Activated CD8-positive, alpha-beta memory T cell treated with anti-CD3 and anti-CD28 coated beads, Interleukin-2, amount 10 ng/mL, durations not matched to agents 7 days and 5 days (primary cell): ENCODE measurements at regions not wholly inside any gene's neighbourhood (a gene's known extent, or its start where the extent isn't known, plus 50 kb on each side); places are given as distances from the start of the nearest gene placed in this dataset.

Source experiments
- ATAC-seq: fragments of 150-1000 bp; cut with Tn5 transposase; one replicate; pipeline ENCODE4 v1.10.0; 2021; ENCODE audit warnings: moderate library complexity
- CTCF ChIA-PET: fragments of 350-600 bp; sonication (Branson Sonifier 250); formaldehyde crosslinking; loops from one replicate; lab custom pipeline; 2021; ENCODE audit warnings: antibody characterized with exemption; lab: Charles Lee
- DNase-seq: peaks from one replicate; pipeline ENCODE4 v3.0.0-alpha.2; 2020
- H3K27ac Mint-ChIP-seq: one replicate; pipeline ENCODE4 v1.8.0; 2021; ENCODE audit warnings: mild to moderate bottlenecking, mixed read lengths
- H3K27me3 Mint-ChIP-seq: one replicate; pipeline ENCODE4 v1.8.0; 2021; ENCODE audit warnings: mixed read lengths
- H3K36me3 Mint-ChIP-seq: one replicate; pipeline ENCODE4 v1.8.0; 2021; ENCODE audit warnings: mild to moderate bottlenecking, mixed read lengths
- H3K4me1 Mint-ChIP-seq: one replicate; pipeline ENCODE4 v1.8.0; 2021; ENCODE audit warnings: mixed read lengths
- H3K4me3 Mint-ChIP-seq: one replicate; pipeline ENCODE4 v1.8.0; 2021; ENCODE audit warnings: mild to moderate bottlenecking, moderate library complexity, mixed read lengths
- H3K9me3 Mint-ChIP-seq: one replicate; pipeline ENCODE4 v1.8.0; 2022; ENCODE audit warnings: low read depth, mixed read lengths

GRCh38 chr4:99729186-99729585 lies 71.6 kb upstream of the C4orf54 start:
- no peaks in the 10 kb centered on the region for H3K4me1 Mint-ChIP-seq
- no peaks in the 10 kb centered on the region for H3K36me3 Mint-ChIP-seq
- no peak overlapping the region for H3K27ac Mint-ChIP-seq
- DNase-seq (no peak), ATAC-seq (no peak)
- H3K9me3 Mint-ChIP-seq, result no peaks in the 10 kb centered on the region
- no peak overlapping the region for H3K4me3 Mint-ChIP-seq
- CTCF ChIA-PET, result no interaction called here
- peaks cover 4% of the 10 kb centered on the region for H3K27me3 Mint-ChIP-seq

- Mint-ChIP-seq H3K36me3 (no peaks in the 10 kb centered on the region), H3K4me1 (no peaks in the 10 kb centered on the region), H3K27me3 (peaks cover 11% of the 10 kb centered on the region), H3K9me3 (no peaks in the 10 kb centered on the region), H3K27ac (no peak overlapping the region), H3K4me3 (no peak overlapping the region)
- no peak for ATAC-seq
- CTCF ChIA-PET, result interaction anchor here (1.0 kb wide), 1 partner anchor 84 kb away, joined by 5 read pairs; no protein-coding TSS in a partner anchor
- no peak for DNase-seq
Observed at GRCh38 chr4:99724067-99724466, 66.4 kb upstream of the C4orf54 start.

GRCh38 chr4:99723612-99724011 lies 66.0 kb upstream of the C4orf54 start:
- CTCF ChIA-PET, result interaction anchor here (1.0 kb wide), 1 partner anchor 85 kb away, joined by 5 read pairs; no protein-coding TSS in a partner anchor
- no peaks in the 10 kb centered on the region for H3K36me3 Mint-ChIP-seq
- ATAC-seq (no peak), DNase-seq (no peak)
- H3K4me1 Mint-ChIP-seq, result no peaks in the 10 kb centered on the region
- H3K27me3 Mint-ChIP-seq, result peaks cover 11% of the 10 kb centered on the region
- no peak overlapping the region for H3K27ac Mint-ChIP-seq
- H3K9me3 Mint-ChIP-seq, result no peaks in the 10 kb centered on the region
- H3K4me3 Mint-ChIP-seq, result no peak overlapping the region

GRCh38 chr4:99722725-99723124 lies 65.1 kb upstream of the C4orf54 start:
- H3K27me3 Mint-ChIP-seq, result peaks cover 11% of the 10 kb centered on the region
- ATAC-seq, result no peak
- H3K4me3 Mint-ChIP-seq, result no peak overlapping the region
- no peaks in the 10 kb centered on the region for H3K9me3 Mint-ChIP-seq
- CTCF ChIA-PET, result no interaction called here
- no peak for DNase-seq
- H3K4me1 Mint-ChIP-seq, result no peaks in the 10 kb centered on the region
- no peak overlapping the region for H3K27ac Mint-ChIP-seq
- no peaks in the 10 kb centered on the region for H3K36me3 Mint-ChIP-seq

- Mint-ChIP-seq H3K9me3 (no peaks in the 10 kb centered on the region), H3K4me1 (no peaks in the 10 kb centered on the region), H3K27ac (no peak overlapping the region), H3K36me3 (no peaks in the 10 kb centered on the region), H3K4me3 (no peak overlapping the region), H3K27me3 (peaks cover 7% of the 10 kb centered on the region)
- ATAC-seq (no peak), DNase-seq (no peak)
- CTCF ChIA-PET, result interaction anchor here (1.1 kb wide), 1 partner anchor 86 kb away, joined by 3 read pairs; no protein-coding TSS in a partner anchor
Observed at GRCh38 chr4:99722006-99722405, 64.4 kb upstream of the C4orf54 start.

GRCh38 chr4:99720206-99720605 lies 62.6 kb upstream of the C4orf54 start:
- CTCF ChIA-PET, result interaction anchor here (1.0 kb wide), 1 partner anchor 89 kb away, joined by 3 read pairs; no protein-coding TSS in a partner anchor
- no peak for DNase-seq
- H3K27ac Mint-ChIP-seq, result no peak overlapping the region
- no peaks in the 10 kb centered on the region for H3K36me3 Mint-ChIP-seq
- H3K9me3 Mint-ChIP-seq, result no peaks in the 10 kb centered on the region
- ATAC-seq, result no peak
- no peak overlapping the region for H3K4me3 Mint-ChIP-seq
- peaks cover 7% of the 10 kb centered on the region for H3K27me3 Mint-ChIP-seq
- no peaks in the 10 kb centered on the region for H3K4me1 Mint-ChIP-seq

GRCh38 chr4:99716996-99717395 lies 59.4 kb upstream of the C4orf54 start:
- no peak for DNase-seq
- H3K9me3 Mint-ChIP-seq, result no peaks in the 10 kb centered on the region
- H3K4me1 Mint-ChIP-seq, result no peaks in the 10 kb centered on the region
- H3K36me3 Mint-ChIP-seq, result no peaks in the 10 kb centered on the region
- H3K4me3 Mint-ChIP-seq, result no peak overlapping the region
- no peak overlapping the region for H3K27ac Mint-ChIP-seq
- CTCF ChIA-PET, result no interaction called here
- H3K27me3 Mint-ChIP-seq, result peaks cover 7% of the 10 kb centered on the region
- ATAC-seq, result no peak

GRCh38 chr4:99715286-99715685 lies 57.7 kb upstream of the C4orf54 start:
- H3K9me3 Mint-ChIP-seq, result no peaks in the 10 kb centered on the region
- no peaks in the 10 kb centered on the region for H3K36me3 Mint-ChIP-seq
- H3K4me1 Mint-ChIP-seq, result no peaks in the 10 kb centered on the region
- DNase-seq (no peak), ATAC-seq (no peak)
- CTCF ChIA-PET, result no interaction called here
- H3K4me3 Mint-ChIP-seq, result no peak overlapping the region
- H3K27ac Mint-ChIP-seq, result no peak overlapping the region
- H3K27me3 Mint-ChIP-seq, result peaks cover 9% of the 10 kb centered on the region

- H3K27ac Mint-ChIP-seq, result no peak overlapping the region
- peaks cover 3% of the 10 kb centered on the region for H3K27me3 Mint-ChIP-seq
- no peaks in the 10 kb centered on the region for H3K9me3 Mint-ChIP-seq
- DNase-seq (no peak), ATAC-seq (no peak)
- no peaks in the 10 kb centered on the region for H3K4me1 Mint-ChIP-seq
- H3K4me3 Mint-ChIP-seq, result no peak overlapping the region
- CTCF ChIA-PET, result no interaction called here
- H3K36me3 Mint-ChIP-seq, result no peaks in the 10 kb centered on the region
Observed at GRCh38 chr4:99714179-99714578, 56.6 kb upstream of the C4orf54 start.

- Mint-ChIP-seq H3K9me3 (no peaks in the 10 kb centered on the region), H3K36me3 (no peaks in the 10 kb centered on the region), H3K27ac (no peak overlapping the region), H3K4me3 (no peak overlapping the region), H3K27me3 (peaks cover 5% of the 10 kb centered on the region), H3K4me1 (no peaks in the 10 kb centered on the region)
- DNase-seq (no peak), ATAC-seq (no peak)
- CTCF ChIA-PET, result no interaction called here
Observed at GRCh38 chr4:99712530-99712929, 54.9 kb upstream of the C4orf54 start.

GRCh38 chr4:99712099-99712498 lies 54.5 kb upstream of the C4orf54 start:
- no peak overlapping the region for H3K4me3 Mint-ChIP-seq
- no peaks in the 10 kb centered on the region for H3K9me3 Mint-ChIP-seq
- no peaks in the 10 kb centered on the region for H3K36me3 Mint-ChIP-seq
- no peaks in the 10 kb centered on the region for H3K4me1 Mint-ChIP-seq
- CTCF ChIA-PET, result no interaction called here
- DNase-seq (no peak), ATAC-seq (no peak)
- H3K27ac Mint-ChIP-seq, result no peak overlapping the region
- H3K27me3 Mint-ChIP-seq, result peaks cover 5% of the 10 kb centered on the region

- Mint-ChIP-seq H3K4me1 (no peaks in the 10 kb centered on the region), H3K27ac (no peak overlapping the region), H3K27me3 (peaks cover 5% of the 10 kb centered on the region), H3K9me3 (no peaks in the 10 kb centered on the region), H3K36me3 (no peaks in the 10 kb centered on the region), H3K4me3 (no peak overlapping the region)
- ATAC-seq (no peak), DNase-seq (no peak)
- CTCF ChIA-PET, result no interaction called here
Observed at GRCh38 chr4:99711657-99712056, 54.0 kb upstream of the C4orf54 start.

GRCh38 chr4:99710681-99711345 lies 53.2 kb upstream of the C4orf54 start:
- CTCF ChIA-PET, result no interaction called here
- Mint-ChIP-seq H3K27me3 (peaks cover 5% of the 10 kb centered on the region), H3K27ac (no peak overlapping the region), H3K9me3 (no peaks in the 10 kb centered on the region), H3K4me1 (no peaks in the 10 kb centered on the region), H3K36me3 (no peaks in the 10 kb centered on the region), H3K4me3 (no peak overlapping the region)
- DNase-seq, result no peak
- no peak for ATAC-seq

- Mint-ChIP-seq H3K27me3 (peaks cover 10% of the 10 kb centered on the region), H3K9me3 (no peaks in the 10 kb centered on the region), H3K4me3 (no peak overlapping the region), H3K27ac (no peak overlapping the region), H3K4me1 (no peaks in the 10 kb centered on the region), H3K36me3 (no peaks in the 10 kb centered on the region)
- DNase-seq, result no peak
- CTCF ChIA-PET, result no interaction called here
- ATAC-seq, result no peak
Observed at GRCh38 chr4:99710020-99710419, 52.4 kb upstream of the C4orf54 start.
